OCI-LY3 (cell line): ENCODE measurements at regions not wholly inside any gene's neighbourhood (a gene's known extent, or its start where the extent isn't known, plus 50 kb on each side); places are given as distances from the start of the nearest gene placed in this dataset.

Experiments used
- H2AFZ ChIP-seq: fragments of 200-600, 300-600 bp; shearing (Covaris generic); 2 replicates; pipeline ENCODE4 v1.6.0; 2014; ENCODE audit warnings: antibody characterized with exemption, low read depth, low read length
- H3K27ac ChIP-seq: fragments of 200-600, 300-600 bp; sonication (generic); 2 replicates; pipeline ENCODE4 v1.5.1; 2014; ENCODE audit warnings: mild to moderate bottlenecking, low read length, moderate library complexity, mixed read lengths
- H3K27me3 ChIP-seq: fragments of 200-600, 300-600 bp; sonication (generic); 2 replicates; pipeline ENCODE4 v1.6.1; 2014; ENCODE audit warnings: low read depth, low read length, mixed read lengths
- H3K36me3 ChIP-seq: fragments of 200-600, 300-600 bp; sonication (generic); replicated peaks from 2 replicates; pipeline ENCODE3; 2014; ENCODE audit warnings: low read depth, low read length, mixed read lengths
- H3K4me1 ChIP-seq: fragments of 300-600, 200-600 bp; sonication (generic); 2 replicates; pipeline ENCODE4 v1.6.1; 2014; ENCODE audit warnings: low read length, mixed read lengths
- H3K4me2 ChIP-seq: fragments of 200-600, 300-600 bp; sonication (generic); 2 replicates; pipeline ENCODE4 v1.6.1; 2014; ENCODE audit warnings: low read length, mixed read lengths
- H3K4me3 ChIP-seq: fragments of 300-600, 200-600 bp; sonication (generic); 2 replicates; pipeline ENCODE4 v1.5.1; 2014; ENCODE audit warnings: antibody characterized with exemption, mild to moderate bottlenecking, low read length, moderate library complexity
- H3K79me2 ChIP-seq: fragments of 300-600, 200-600 bp; shearing (Covaris generic); 2 replicates; pipeline ENCODE4 v1.6.1; 2014; ENCODE audit warnings: mild to moderate bottlenecking, low read length, mixed read lengths
- H3K9ac ChIP-seq: fragments of 300-600, 200-600 bp; shearing (Covaris generic); 2 replicates; pipeline ENCODE4 v1.6.0; 2014; ENCODE audit warnings: mild to moderate bottlenecking, low read length, moderate library complexity
- H3K9me3 ChIP-seq: fragments of 200-600, 300-600 bp; shearing (Covaris generic); 2 replicates; pipeline ENCODE4 v1.6.1; 2014; ENCODE audit warnings: low read length, mixed read lengths; ENCODE audit not compliant: insufficient read depth
- H4K20me1 ChIP-seq: fragments of 200-600, 300-600 bp; sonication (generic); 2 replicates; pipeline ENCODE4 v1.6.1; 2016; ENCODE audit warnings: low read length, mixed read lengths; ENCODE audit not compliant: insufficient read depth
- CTCF ChIP-seq: fragments of 200-600, 300-600 bp; sonication (generic); IDR thresholded peaks from 2 replicates; pipeline ENCODE4 v1.5.1; 2014; ENCODE audit warnings: antibody characterized with exemption, low read length, low read depth
- EZH2phosphoT487 ChIP-seq: fragments of 200-600 bp; shearing (Covaris generic); IDR thresholded peaks from 2 replicates; pipeline ENCODE4 v1.6.1; 2018; ENCODE audit warnings: antibody characterized with exemption, mixed run types, low read depth

- Histone ChIP-seq H3K9me3 (no peaks in the 10 kb centered on the region), H3K9ac (no peak overlapping the region), H2AFZ (no peak overlapping the region), H3K36me3 (no peaks in the 10 kb centered on the region), H3K79me2 (no peaks in the 10 kb centered on the region), H3K27me3 (no peaks in the 10 kb centered on the region), H3K27ac (no peak overlapping the region), H3K4me2 (no peak overlapping the region), H3K4me1 (no peaks in the 10 kb centered on the region), H3K4me3 (no peak overlapping the region), H4K20me1 (no peaks in the 10 kb centered on the region)
- TF ChIP-seq CTCF (no peak), EZH2phosphoT487 (no peak)
These were observed 111.1 kb upstream of the TSC22D2 start for GRCh38 chr3:150296966-150297365.

- no peaks in the 10 kb centered on the region for H3K27me3 ChIP-seq
- no peaks in the 10 kb centered on the region for H3K9me3 ChIP-seq
- no peak overlapping the region for H3K27ac ChIP-seq
- H3K36me3 ChIP-seq: no peaks in the 10 kb centered on the region
- H3K4me1 ChIP-seq: no peaks in the 10 kb centered on the region
- no peaks in the 10 kb centered on the region for H3K79me2 ChIP-seq
- H3K4me3 ChIP-seq: no peak overlapping the region
- H3K9ac ChIP-seq: no peak overlapping the region
- H4K20me1 ChIP-seq: no peaks in the 10 kb centered on the region
- H3K4me2 ChIP-seq: no peak overlapping the region
- no peak overlapping the region for H2AFZ ChIP-seq
- no peak for TF ChIP-seq CTCF
- no peak for TF ChIP-seq EZH2phosphoT487
These were observed 111.9 kb upstream of the TSC22D2 start for GRCh38 chr3:150296123-150296735.

- Histone ChIP-seq H3K9ac (no peak overlapping the region), H3K27ac (no peak overlapping the region), H3K79me2 (no peaks in the 10 kb centered on the region), H3K27me3 (no peaks in the 10 kb centered on the region), H3K4me3 (no peak overlapping the region), H3K36me3 (no peaks in the 10 kb centered on the region), H4K20me1 (no peaks in the 10 kb centered on the region), H3K4me2 (no peak overlapping the region), H3K9me3 (no peaks in the 10 kb centered on the region), H2AFZ (no peak overlapping the region), H3K4me1 (no peaks in the 10 kb centered on the region)
- no peak for TF ChIP-seq CTCF
- no peak for TF ChIP-seq EZH2phosphoT487
These were observed 114.6 kb upstream of the TSC22D2 start for GRCh38 chr3:150293401-150294001.

GRCh38 chr3:150292891-150293290, 115.2 kb upstream of the TSC22D2 start:
- H3K79me2 ChIP-seq: no peaks in the 10 kb centered on the region
- H3K9ac ChIP-seq: no peak overlapping the region
- no peaks in the 10 kb centered on the region for H4K20me1 ChIP-seq
- no peak for TF ChIP-seq CTCF
- no peak for TF ChIP-seq EZH2phosphoT487
- H3K4me2 ChIP-seq: no peak overlapping the region
- H3K4me3 ChIP-seq: no peak overlapping the region
- H3K4me1 ChIP-seq: no peaks in the 10 kb centered on the region
- H3K36me3 ChIP-seq: no peaks in the 10 kb centered on the region
- H3K27ac ChIP-seq: no peak overlapping the region
- H3K9me3 ChIP-seq: no peaks in the 10 kb centered on the region
- no peaks in the 10 kb centered on the region for H3K27me3 ChIP-seq
- H2AFZ ChIP-seq: no peak overlapping the region
